ENCODE measurements at regions not wholly inside any gene's neighbourhood (a gene's known extent, or its start where the extent isn't known, plus 50 kb on each side); places are given as distances from the start of the nearest gene placed in this dataset.
A peak's percentile ranks its signal among the peaks of the same experiment; 100 is the strongest.

DNA sequence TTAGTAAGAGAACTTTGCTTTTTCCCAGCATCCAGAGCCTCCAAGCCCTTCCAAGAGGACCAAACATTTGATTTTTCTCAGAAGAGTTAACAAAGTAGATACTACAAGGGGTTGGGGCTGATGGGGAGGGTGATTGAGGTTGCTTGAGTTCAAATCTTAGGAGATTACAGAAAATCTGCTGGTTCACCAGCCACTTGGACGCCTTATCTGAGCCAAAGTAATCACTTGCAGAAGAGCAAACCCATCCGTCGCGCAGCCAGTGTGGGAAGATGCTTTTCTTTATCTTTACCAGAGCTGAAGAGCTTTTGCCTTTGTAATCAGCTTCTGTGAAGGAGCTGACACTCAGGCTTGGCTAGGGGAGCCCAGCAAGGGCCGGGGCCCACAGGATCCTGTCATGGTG lies 91.9 kb upstream of the CTTNBP2NL start:
- DNase-seq = no peak
- intact Hi-C loops (cut with DNase I) = no loop called here

DNA sequence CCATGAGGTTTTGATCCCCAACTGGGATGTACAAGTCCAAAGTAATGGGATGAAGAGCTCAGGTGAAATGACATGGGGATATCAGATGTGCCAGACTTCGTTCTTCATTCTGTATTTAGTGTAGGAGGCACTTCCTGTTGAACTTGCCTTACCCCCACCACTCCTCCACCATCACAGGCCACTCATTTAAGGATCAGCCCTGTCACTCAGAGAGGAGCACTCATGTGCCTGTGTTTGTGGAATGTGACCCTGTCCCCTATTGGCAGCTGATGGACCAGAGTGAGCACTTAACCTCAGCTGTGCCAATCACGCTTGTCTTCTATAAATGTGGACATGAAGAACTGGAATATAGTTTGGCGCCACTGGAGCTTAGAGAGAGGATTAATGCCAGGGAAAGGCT lies 91.4 kb upstream of the CTTNBP2NL start:
- no peak for DNase-seq
- intact Hi-C loops (cut with DNase I) = no loop called here

GRCh38 chr1:112307930-112308591 lies 88.0 kb upstream of the CTTNBP2NL start:
- intact Hi-C loops (cut with DNase I) = no loop called here

DNA sequence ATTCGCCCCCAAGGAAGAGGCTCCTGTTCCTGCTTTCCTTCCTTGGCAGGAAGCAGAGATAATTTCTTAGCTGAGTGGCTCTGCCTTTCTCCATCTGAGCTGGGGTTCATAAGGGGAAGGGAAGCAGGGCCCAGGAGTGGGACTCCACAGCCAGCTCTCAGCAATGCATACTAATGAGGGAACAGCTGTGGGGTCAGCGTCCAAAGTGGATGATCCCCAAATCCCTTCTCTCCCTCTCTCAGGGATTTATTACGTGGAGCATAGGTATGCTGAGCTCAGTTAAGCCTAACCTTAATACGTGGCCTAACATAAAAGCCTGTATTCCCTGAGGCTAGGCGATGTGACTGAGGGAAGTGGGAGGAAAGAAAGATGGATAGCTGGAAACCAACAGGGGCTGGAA lies 87.3 kb upstream of the CTTNBP2NL start:
- no peak for DNase-seq
- intact Hi-C loops (cut with DNase I) = no loop called here

More at GRCh38 chr1:112307930-112308591, 88.0 kb upstream of the CTTNBP2NL start:
- no peak for DNase-seq

- DNase-seq = no peak
- intact Hi-C loops (cut with DNase I) = no loop called here
Observed at GRCh38 chr1:112309499-112309898, 86.5 kb upstream of the CTTNBP2NL start.

DNA sequence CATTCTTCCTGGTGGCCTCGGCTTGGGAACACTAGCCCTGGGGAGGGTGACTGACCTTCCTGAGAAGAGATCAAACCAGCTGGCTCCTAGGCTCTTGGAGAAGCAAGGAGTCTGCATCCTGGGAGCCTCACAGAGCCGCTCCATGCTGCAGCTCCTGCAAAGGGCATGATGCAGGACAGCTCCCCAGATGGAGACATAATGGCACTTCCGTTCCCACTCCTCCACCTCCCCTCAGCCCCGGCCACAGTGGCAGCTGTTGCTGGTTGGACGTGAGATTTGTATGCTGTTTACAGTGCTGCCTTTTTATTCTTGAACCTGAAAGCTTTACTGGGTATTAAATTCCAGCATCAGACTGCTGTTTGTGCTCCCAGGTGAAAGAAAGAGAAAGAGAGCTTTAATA lies 83.7 kb upstream of the CTTNBP2NL start:
- intact Hi-C loops (cut with DNase I) = no loop called here
- no peak for DNase-seq

DNA sequence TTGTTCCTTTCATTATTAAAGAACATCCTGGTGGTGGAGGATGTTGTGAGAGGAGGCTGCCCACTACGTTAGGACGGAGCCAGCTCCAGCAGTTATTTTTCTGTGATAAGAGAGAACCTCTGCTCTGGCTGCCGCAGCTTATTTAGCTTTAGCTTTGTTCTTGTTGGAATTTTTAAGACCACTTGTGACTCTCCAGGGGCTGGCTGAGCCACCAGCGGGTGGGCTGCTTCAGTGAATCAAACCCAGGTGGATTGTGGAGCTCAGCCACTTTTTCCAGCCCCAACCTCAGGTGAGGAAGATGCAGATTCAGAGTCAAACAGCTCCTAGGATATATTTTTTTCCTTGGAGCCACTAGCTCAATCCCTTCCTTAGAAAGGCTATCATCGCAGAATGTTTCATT lies 83.1 kb upstream of the CTTNBP2NL start:
- intact Hi-C loops (cut with DNase I) = no loop called here
- no peak for DNase-seq

GRCh38 chr1:112316254-112316913 lies 79.6 kb upstream of the CTTNBP2NL start:
- intact Hi-C loops (cut with DNase I) = no loop called here
- DNase-seq = peak in 1 of 42 donors; percentile 29

DNA sequence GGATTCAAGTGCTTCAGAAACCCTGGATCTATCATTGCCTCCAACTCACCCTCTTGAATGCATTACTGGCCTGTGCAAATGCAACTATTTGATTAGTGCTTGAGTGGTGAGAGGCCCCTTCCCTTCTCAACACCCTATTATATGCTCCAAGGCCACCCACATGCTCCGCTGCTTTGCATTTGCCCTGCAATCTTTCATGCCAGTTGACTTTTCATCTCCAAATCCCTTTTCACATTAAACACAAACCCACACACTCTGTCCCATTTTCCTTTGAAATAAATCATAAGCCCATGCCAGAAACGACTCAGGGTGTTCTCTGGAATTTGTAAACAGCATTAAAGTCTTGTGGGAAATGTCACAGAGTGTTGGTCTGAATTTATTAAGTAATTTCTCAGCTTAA lies 78.9 kb upstream of the CTTNBP2NL start:
- DNase-seq = peak in 1 of 42 donors; percentile 17
- intact Hi-C loops (cut with DNase I) = no loop called here

DNA sequence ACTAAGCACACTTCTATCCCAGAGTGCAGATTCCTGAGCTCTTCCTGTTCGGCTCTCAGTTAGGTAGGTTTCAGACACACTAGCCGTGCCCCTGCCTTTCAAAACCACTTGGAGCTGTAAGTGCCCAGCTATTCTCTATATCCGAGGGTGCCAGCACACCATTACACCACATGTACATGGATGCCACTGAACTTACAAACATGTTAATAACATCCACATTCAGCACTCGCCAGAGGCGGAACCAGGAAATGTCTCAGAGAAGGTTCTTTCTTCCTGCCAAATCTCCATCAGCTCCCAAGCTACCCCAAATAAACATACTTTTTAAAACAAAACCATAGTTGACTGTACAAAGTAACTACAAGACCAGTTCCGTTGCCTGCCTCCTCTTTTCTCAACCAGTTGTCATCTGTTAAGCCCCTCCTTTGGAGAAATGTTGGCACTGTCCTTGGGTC lies 78.4 kb upstream of the CTTNBP2NL start:
- DNase-seq = no peak
- intact Hi-C loops (cut with DNase I) = no loop called here

GRCh38 chr1:112318263-112318662 lies 77.8 kb upstream of the CTTNBP2NL start:
- intact Hi-C loops (cut with DNase I) = no loop called here
- DNase-seq = no peak

DNA sequence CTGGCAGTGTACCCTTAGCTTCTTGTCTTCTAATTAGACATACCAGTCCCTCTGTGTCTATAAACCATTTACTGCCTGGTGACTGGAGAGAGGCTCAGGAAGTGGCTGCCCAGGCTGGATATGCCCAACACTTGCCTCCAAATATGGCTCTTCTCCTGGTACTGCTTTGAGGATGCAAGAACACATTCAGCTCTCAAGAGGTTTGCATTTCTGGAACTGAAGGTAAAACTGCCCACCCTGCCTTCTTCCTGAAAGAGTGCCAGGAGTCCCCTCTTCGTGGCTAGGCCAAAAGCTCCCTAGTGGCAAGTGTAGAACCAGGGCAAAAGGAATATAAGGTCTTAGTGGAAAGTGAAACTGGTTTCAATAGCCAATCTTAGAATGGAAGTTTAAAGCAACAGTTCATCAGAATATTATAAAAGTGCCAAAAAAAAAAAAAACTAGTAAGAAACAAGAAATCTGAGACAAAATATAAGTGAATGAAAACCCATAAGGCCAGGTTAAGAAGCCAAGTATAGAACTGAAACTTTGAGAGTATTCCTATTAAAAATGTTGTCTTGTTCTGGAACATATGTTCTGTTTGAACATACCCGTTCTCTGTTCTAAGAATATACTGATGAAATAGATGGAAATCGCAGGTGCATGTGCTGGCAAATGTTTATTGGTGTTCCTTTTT lies 77.2 kb upstream of the CTTNBP2NL start:
- intact Hi-C loops (cut with DNase I) = no loop called here
- DNase-seq = no peak

- DNase-seq = no peak
- intact Hi-C loops (cut with DNase I) = no loop called here
Observed at GRCh38 chr1:112319371-112320040, 76.5 kb upstream of the CTTNBP2NL start.

DNA sequence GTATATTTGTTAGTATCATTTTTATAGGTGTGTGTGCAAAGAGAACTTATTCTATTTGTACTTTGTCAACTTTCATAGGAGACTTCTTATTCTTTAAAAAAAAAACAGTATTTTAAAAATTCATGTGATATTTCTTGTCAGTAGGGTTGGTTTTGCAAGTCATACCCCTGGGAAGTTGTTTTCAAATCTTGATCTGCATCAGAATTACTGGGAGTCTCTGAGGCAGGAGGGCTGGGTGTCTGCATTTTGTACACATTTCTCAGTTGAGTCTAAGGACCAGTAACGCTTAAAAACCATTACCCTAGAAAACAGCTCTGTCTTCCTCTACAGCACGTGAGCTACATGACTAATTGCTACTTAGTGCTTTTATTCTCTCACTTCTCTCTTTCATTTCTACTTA lies 76.0 kb upstream of the CTTNBP2NL start:
- DNase-seq = no peak
- intact Hi-C loops (cut with DNase I) = no loop called here

DNA sequence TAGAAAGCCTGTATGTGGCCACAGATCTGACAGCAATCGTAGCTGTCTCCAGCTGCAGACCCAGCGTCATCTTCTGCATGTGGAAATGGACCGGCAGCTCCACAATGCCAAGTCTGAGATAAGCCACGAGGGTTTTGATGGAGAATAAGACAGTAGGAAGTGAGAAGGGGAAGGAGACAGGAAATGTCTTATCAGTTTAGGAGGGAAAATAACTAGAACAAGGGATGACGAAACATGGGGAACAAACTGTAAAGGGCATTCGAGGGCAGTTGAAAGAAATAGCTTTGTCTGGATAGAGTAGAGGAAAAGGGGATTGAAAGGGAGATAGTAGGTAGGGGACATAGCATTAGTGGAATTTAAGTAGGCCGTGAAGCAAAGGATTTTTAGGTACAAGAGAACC lies 74.0 kb upstream of the CTTNBP2NL start:
- intact Hi-C loops (cut with DNase I) = no loop called here
- DNase-seq = no peak

DNA sequence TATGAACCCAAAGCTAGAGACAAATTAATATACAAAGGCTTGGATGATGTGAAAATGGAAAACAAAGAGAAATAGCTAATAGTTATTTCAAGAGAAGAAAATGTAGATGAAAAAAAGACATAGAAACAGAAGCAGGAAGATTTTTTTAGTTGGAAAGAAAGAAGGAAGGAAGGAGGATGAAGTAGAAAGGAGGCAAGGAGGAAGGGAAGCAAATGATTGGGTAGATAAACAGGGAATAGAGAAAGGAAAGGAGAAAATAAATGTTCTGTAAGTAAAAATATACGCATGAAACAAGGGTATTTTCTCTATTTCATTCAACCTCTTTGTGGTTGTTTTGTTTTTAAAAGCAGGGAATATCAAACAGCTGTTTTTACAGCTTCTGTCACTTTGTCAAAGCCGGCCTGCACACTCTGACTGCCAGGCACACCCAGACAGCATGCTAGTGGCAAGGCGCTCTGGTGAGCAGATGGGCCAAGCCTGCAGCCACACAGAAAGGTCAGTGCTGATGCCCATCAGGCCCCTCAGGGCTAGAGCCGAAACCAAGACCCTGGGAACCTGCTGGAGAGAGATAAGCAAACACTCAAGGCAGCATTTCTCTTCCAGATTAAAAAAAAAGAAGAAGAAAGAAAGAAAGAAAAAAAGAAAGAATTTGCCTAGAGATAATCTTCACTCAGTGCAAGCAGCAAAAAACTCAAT lies 72.9 kb upstream of the CTTNBP2NL start:
- intact Hi-C loops (cut with DNase I) = no loop called here
- DNase-seq = no peak

DNA sequence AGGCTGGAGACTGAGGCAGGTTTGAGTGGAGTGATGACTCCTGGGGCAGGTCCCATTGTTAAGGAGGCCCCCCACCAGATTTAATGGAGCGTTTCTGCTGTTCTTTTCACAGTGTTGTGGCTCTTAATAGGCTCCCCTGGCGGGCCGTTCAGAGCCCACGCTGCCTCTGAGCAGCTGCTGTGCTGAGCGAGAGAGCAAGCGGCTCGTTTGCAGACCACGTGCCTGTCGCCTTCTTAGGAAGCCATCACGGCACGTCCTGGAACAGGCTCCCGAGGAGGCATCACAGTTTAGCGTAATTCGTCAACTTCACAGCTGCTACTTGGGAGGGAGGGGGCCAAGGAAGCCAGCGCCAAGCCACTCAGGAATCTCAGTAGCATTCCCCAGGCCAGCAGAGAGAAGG lies 70.5 kb upstream of the CTTNBP2NL start:
- intact Hi-C loops (cut with DNase I) = no loop called here
- DNase-seq = peak in 34 of 42 donors; percentile 6 to 62 (median 34)

DNA sequence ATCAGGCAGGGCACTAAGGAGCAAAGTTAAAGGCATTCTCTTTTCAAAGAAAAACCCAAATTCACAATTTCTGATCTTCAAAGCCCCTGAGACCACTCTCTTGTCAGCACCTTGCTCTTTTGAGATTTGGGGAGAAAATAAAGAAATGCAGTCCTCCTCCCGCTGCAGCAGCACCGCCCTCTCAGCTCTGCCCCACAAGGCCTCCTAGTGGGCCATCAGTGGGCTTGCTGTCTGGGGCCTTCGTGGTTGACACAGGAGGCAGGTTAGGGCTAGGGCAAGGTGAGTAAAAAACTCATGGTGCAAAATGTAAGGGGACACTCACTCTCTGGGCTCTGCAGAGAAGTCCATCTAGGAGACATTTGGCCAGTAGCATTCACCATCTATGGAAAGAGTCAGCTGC lies 67.4 kb upstream of the CTTNBP2NL start:
- intact Hi-C loops (cut with DNase I) = no loop called here
- DNase-seq = no peak

Measured in head of caudate nucleus (tissue), 42 donors.